PC-9 (cell line): ENCODE measurements at regions not wholly inside any gene's neighbourhood (a gene's known extent, or its start where the extent isn't known, plus 50 kb on each side); places are given as distances from the start of the nearest gene placed in this dataset.

Experiments used
- BruUV-seq: library from RNA; stranded (reverse); fragments of 400-500 nt; replicated peaks from 2 replicates; lab custom pipeline; 2021; lab: Mats Ljungman, UMichigan
- CTCF ChIA-PET: fragments of 300-600 bp; sonication (Branson Sonifier 250); formaldehyde crosslinking; loops from one replicate; lab custom pipeline; 2022; ENCODE audit warnings: antibody characterized with exemption; lab: Charles Lee
- POLR2A ChIA-PET: fragments of 300-600 bp; sonication (Branson Sonifier 250); formaldehyde crosslinking; loops from one replicate; lab custom pipeline; 2022; ENCODE audit warnings: antibody characterized with exemption; ENCODE audit not compliant: unreplicated experiment; lab: Charles Lee
- DNase-seq, 2 experiments: peaks; one replicate each; pipeline versions ENCODE4 v3.0.0 to v3.0.0-alpha.2; 2015 to 2022; ENCODE audit warnings: mixed read lengths in 1 of 2
- H2AFZ ChIP-seq: fragments of 200-600 bp; sonication (generic); 2 replicates; pipeline ENCODE4 v1.8.1; 2017; ENCODE audit warnings: antibody characterized with exemption
- H3F3A ChIP-seq: fragments of 200-600 bp; sonication (generic); 2 replicates; pipeline ENCODE4 v1.8.1; 2017; ENCODE audit warnings: antibody characterized with exemption, mild to moderate bottlenecking, low read depth; ENCODE audit not compliant: insufficient read depth
- H3K27ac ChIP-seq: fragments of 200-600 bp; sonication (generic); 2 replicates; pipeline ENCODE4 v1.6.1; 2016; ENCODE audit warnings: mixed run types
- H3K27me3 ChIP-seq: fragments of 200-600 bp; sonication (generic); 2 replicates; pipeline ENCODE4 v1.6.1; 2016; ENCODE audit warnings: low read depth, mixed run types; ENCODE audit not compliant: insufficient read depth
- H3K36me3 ChIP-seq: fragments of 200-600 bp; sonication (generic); 2 replicates; pipeline ENCODE4 v1.6.1; 2016; ENCODE audit warnings: low read depth, mixed run types
- H3K4me1 ChIP-seq: fragments of 200-600 bp; sonication (generic); replicated peaks from 2 replicates; pipeline ENCODE4 v1.6.1; 2016; ENCODE audit warnings: mixed run types; ENCODE audit not compliant: insufficient read depth
- H3K4me2 ChIP-seq: fragments of 200-600 bp; sonication (generic); 2 replicates; pipeline ENCODE4 v1.6.1; 2017; ENCODE audit warnings: mixed run types
- H3K4me3 ChIP-seq: fragments of 200-600 bp; sonication (generic); 2 replicates; pipeline ENCODE4 v1.6.1; 2016; ENCODE audit warnings: mixed run types
- H3K79me2 ChIP-seq: fragments of 200-600 bp; sonication (generic); 2 replicates; pipeline ENCODE4 v1.6.1; 2017; ENCODE audit warnings: low read depth, mixed run types
- H3K9me2 ChIP-seq: fragments of 200-600 bp; sonication (generic); 2 replicates; pipeline ENCODE4 v1.8.1; 2017; ENCODE audit warnings: mild to moderate bottlenecking; ENCODE audit not compliant: insufficient read depth
- H3K9me3 ChIP-seq: fragments of 200-600 bp; sonication (generic); 2 replicates; pipeline ENCODE4 v1.8.1; 2016; ENCODE audit warnings: low read depth; ENCODE audit not compliant: insufficient read depth
- H4K20me1 ChIP-seq: fragments of 200-600 bp; sonication (generic); 2 replicates; pipeline ENCODE4 v1.8.1; 2017; ENCODE audit not compliant: insufficient read depth
- CTCF ChIP-seq: fragments of 200-600 bp; sonication (generic); conservative IDR thresholded peaks from 2 replicates; pipeline ENCODE4 v1.6.1; 2017; ENCODE audit warnings: mixed run types, antibody characterized with exemption, mild to moderate bottlenecking, moderate library complexity
- EZH2 ChIP-seq: fragments of 200-600 bp; sonication (generic); IDR thresholded peaks from 2 replicates; pipeline ENCODE4 v1.8.0; 2017; ENCODE audit warnings: antibody characterized with exemption, low read depth
- intact Hi-C: fragments of 100-400 bp; cut with micrococcal nuclease; formaldehyde crosslinking; loops from one replicate; pipeline ENCODE4 v1.10.0; 2022; ENCODE audit not compliant: unreplicated experiment

GRCh38 chr11:15896026-15896425 lies 460.3 kb downstream of the SOX6 start:
- intact Hi-C loops = no loop called here
- no peaks in the 10 kb centered on the region for H3K36me3 ChIP-seq
- ChIA-PET POLR2A (no interaction called here), CTCF (no interaction called here)
- no peaks in the 10 kb centered on the region for H3K27me3 ChIP-seq
- H3K4me2 ChIP-seq = no peak overlapping the region
- H3K79me2 ChIP-seq = no peaks in the 10 kb centered on the region
- no peak overlapping the region for H2AFZ ChIP-seq
- no peak for TF ChIP-seq CTCF
- no peak for TF ChIP-seq EZH2
- H3K27ac ChIP-seq = no peak overlapping the region
- BruUV-seq = no TSS peak
- H3K9me3 ChIP-seq = no peaks in the 10 kb centered on the region
- peaks cover 35% of the 10 kb centered on the region for H3K4me1 ChIP-seq
- H3F3A ChIP-seq = peaks cover 12% of the 10 kb centered on the region; the same call in 1 of the 2 replicates
- H4K20me1 ChIP-seq = no peaks in the 10 kb centered on the region
- DNase-seq = no peak
- no peak overlapping the region for H3K4me3 ChIP-seq
- H3K9me2 ChIP-seq = no peaks in the 10 kb centered on the region

GRCh38 chr11:15896530-15896929 lies 459.8 kb downstream of the SOX6 start:
- TF ChIP-seq EZH2 = no peak
- no peak for TF ChIP-seq CTCF
- H3K27ac ChIP-seq = no peak overlapping the region

DNA sequence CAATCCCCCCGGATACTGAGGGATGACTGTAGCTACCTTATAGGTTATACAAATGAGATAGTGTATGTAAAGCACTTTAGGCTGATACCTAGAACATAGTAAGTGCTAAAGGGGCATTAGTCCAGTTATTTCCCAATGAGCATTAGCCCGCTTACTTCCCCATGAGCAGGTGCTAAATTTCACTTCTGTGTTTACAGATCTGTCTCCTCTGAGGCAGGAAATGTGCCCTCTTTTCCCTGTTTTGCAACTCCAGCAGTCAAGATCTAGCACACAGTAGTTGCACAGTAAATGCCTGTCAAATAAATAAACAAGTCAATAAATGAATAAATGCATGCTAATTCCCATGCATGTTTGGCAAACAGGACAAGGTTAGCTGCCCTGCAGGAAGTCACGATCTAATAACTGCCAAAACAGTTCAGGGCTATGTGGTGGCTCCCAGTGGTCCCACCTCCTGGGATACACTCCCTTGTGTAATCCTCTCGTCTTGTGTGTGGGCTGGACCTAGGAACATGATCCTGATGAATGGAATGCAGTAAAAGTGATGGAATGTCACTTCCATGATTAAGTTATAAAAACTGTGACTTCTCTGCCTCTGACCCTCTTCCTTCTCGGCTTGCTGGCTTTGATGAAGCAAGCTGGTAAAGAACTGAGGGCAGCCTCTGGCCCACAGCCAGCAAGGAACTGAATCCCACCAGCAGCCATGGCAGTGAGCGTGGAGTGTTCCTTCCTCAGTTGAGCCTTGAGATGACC lies 459.0 kb downstream of the SOX6 start:
- Histone ChIP-seq H3K4me1 (peaks cover 40% of the 10 kb centered on the region), H2AFZ (no peak overlapping the region), H3K27me3 (no peaks in the 10 kb centered on the region), H4K20me1 (no peaks in the 10 kb centered on the region), H3K4me3 (no peak overlapping the region), H3F3A (peaks cover 12% of the 10 kb centered on the region; the same call in 1 of the 2 replicates), H3K79me2 (no peaks in the 10 kb centered on the region), H3K4me2 (peak overlapping the region; percentile 51), H3K36me3 (no peaks in the 10 kb centered on the region), H3K9me2 (no peaks in the 10 kb centered on the region), H3K27ac (peak overlapping the region; percentile 56), H3K9me3 (no peaks in the 10 kb centered on the region)
- ChIA-PET CTCF (no interaction called here), POLR2A (no interaction called here)
- DNase-seq = peak; percentile 31 to 89
- intact Hi-C loops = no loop called here
- no peak for TF ChIP-seq CTCF
- TF ChIP-seq EZH2 = no peak
- BruUV-seq = no TSS peak

More at GRCh38 chr11:15896530-15896929, 459.8 kb downstream of the SOX6 start:
- H3K79me2 ChIP-seq = no peaks in the 10 kb centered on the region
- BruUV-seq = no TSS peak
- H3K9me3 ChIP-seq = no peaks in the 10 kb centered on the region
- no peak overlapping the region for H3K4me3 ChIP-seq
- ChIA-PET CTCF (no interaction called here), POLR2A (no interaction called here)
- H3K4me2 ChIP-seq = no peak overlapping the region
- no peaks in the 10 kb centered on the region for H3K9me2 ChIP-seq
- H2AFZ ChIP-seq = no peak overlapping the region
- no peaks in the 10 kb centered on the region for H3K27me3 ChIP-seq
- H3K36me3 ChIP-seq = no peaks in the 10 kb centered on the region
- no peak for DNase-seq
- peaks cover 36% of the 10 kb centered on the region for H3K4me1 ChIP-seq
- intact Hi-C loops = no loop called here
- no peaks in the 10 kb centered on the region for H4K20me1 ChIP-seq
- H3F3A ChIP-seq = peaks cover 12% of the 10 kb centered on the region; the same call in 1 of the 2 replicates
